ENCODE measurements at regions not wholly inside any gene's neighbourhood (a gene's known extent, or its start where the extent isn't known, plus 50 kb on each side); places are given as distances from the start of the nearest gene placed in this dataset.
"Not testable (repeated sequence)": the region's sequence is repeated elsewhere in the genome, so short reads cannot be mapped to it uniquely, and the experiment has no call there.

DNA sequence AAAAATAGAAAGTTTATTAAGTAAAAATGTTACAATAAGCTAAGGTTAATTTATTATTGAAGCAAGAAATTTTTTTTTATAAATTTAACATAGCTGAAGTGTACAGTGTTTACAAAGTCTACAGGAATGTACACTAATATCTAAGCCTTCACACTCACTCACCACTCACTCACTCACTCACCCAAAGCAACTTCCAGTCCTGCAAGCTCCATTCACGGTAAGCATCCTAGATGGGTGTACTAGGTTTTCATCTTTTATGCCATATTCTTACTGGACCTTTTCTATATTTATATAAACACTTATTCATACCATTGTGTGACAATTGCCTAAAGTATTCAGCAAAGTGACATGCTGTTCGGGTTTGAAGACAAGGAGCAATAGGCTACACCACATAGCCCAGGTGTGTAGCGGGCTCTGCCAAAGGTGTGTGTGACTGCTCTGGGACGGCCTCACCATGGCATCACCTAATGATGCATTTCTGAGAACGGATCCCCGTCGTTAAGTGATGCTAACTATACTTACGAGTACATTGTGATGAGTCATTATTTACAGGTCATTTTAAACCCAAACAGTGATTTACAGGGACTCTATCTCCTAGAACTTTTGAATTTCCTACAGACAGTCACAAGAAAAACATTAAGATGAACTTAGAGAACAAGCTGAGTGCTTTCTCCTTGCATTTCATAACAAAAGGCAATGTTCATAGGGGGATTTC lies 76.3 kb upstream of the ID2 start:
- no peak for DNase-seq (ENCODE audit: low read depth)

DNA sequence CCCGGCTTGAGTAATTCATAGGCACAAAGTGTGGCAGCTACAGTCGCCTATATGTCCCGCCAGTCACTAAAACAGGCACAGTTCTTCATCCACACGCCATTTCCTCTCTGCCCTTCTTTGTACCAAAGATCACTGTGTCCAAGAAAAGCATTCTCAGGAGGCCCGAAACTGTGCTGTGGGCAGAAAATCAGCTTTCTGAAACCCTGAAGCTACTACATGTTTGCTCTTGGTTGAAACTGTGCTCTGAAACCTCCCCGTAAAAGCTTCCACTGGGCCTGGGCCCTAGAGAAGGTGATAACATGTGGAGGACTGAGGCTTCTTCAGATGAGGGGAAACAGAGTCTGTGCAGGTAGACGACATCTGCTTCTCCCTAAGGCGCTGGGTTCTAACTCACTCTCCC lies 75.6 kb upstream of the ID2 start:
- no peak for DNase-seq (ENCODE audit: low read depth)

GRCh38 chr2:8606649-8607550 lies 75.0 kb upstream of the ID2 start:
- no peak for DNase-seq (ENCODE audit: low read depth)

DNA sequence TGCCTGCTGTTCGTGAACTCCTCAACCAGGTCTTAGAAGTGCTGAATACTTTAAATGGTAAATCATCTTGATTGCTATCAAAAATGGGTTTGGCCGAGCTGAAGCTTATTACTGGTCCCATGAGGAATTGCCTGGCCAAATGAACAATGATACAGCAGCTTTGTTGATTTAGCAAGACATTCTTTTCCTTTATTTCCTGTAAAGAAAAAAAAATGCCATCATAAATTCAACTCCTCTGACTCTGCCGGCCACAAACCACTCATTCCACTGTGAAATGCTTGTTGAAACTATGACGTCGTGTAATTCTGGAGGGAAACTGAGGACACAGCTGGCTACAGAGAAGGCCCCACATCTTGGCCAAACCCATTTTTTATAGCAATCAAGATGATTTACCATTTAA lies 74.2 kb upstream of the ID2 start:
- DNase-seq (ENCODE audit: low read depth): no peak

- no peak for DNase-seq (ENCODE audit: low read depth)
Measured at GRCh38 chr2:8608411-8608954, 73.4 kb upstream of the ID2 start.

DNA sequence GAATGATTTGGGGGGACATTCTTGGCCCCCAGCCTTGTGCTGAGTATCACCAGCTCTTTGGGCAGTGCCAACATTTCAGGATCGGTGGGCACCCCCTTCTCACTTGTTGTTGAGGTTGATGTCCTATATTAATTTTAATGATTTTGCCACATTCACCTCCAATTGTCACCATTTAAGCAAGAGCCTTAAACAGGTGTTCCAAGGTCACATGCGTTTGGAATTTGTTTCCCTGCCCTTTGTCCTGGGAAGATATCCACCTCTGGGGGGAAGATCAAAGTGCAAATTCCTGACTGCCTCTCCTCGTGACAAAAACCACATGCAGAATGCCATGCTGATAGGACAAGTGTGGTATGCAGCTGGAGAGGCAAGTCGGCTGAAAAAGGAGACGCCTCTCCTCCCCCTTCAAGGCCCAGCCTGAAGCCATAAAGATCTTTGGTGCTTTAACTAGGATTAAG lies 72.5 kb upstream of the ID2 start:
- no peak for DNase-seq (ENCODE audit: low read depth)

DNA sequence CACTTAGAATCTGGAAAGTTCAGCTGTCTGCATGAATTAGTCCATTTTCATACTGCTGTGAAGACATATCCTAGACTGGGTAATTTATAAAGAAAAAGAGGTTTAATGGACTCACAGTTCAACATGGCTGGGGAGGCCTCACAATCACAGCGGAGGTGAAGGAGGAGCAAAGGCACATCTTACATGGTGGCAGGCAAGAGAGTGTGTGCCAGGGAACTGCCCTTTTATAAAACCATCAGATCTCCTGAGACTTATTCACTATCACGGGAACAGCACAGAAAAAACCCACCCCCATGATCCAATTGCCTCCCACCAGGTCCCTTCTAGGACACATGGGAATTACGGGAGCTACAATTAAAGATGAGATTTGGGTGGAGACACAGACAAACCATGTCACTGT lies 71.1 kb upstream of the ID2 start:
- not testable (repeated sequence) for DNase-seq (ENCODE audit: low read depth)

DNA sequence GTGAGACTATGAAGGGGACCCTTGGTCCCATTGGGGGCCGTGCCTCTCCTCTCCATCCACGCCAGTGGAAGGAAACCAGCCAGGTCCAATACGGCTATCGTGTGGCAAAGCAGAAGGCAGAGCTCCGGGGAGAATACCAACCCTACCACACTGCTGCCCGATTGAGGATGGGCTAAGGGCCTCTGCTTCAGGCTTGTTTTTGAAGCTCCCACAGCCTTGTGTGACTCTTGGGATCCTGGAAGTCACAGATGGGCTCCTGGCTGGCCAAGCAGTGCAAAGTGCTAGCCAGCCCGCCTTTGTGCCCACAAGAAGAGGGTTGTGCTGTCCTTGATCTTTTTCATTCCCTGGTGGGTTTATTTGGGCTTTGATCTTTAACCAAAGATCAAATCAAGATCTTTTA lies 70.6 kb upstream of the ID2 start:
- no peak for DNase-seq (ENCODE audit: low read depth)

- DNase-seq (ENCODE audit: low read depth): no peak
Measured at GRCh38 chr2:8611700-8612099, 70.2 kb upstream of the ID2 start.

DNA sequence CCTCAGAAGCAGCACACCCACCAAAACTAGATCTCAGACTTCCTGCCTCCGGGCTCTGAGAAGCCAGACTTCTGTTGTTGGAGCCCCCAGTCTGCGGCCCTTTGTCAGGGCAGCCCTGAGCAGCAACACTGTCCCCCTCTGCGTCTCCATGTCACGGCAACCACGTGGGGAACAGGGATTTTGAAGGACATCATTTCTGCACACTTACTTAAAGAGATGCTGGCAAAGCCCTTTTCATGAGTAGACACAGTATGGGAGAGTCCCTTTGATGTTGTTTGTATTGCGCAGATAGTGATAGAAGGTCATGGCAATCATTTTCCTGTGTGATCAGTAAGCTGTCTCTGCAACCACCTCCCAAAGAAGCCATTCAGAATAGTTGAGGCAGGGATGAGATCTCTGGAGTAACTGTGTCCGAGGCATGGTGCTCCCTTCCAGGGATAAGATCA lies 69.1 kb upstream of the ID2 start:
- DNase-seq (ENCODE audit: low read depth): no peak

DNA sequence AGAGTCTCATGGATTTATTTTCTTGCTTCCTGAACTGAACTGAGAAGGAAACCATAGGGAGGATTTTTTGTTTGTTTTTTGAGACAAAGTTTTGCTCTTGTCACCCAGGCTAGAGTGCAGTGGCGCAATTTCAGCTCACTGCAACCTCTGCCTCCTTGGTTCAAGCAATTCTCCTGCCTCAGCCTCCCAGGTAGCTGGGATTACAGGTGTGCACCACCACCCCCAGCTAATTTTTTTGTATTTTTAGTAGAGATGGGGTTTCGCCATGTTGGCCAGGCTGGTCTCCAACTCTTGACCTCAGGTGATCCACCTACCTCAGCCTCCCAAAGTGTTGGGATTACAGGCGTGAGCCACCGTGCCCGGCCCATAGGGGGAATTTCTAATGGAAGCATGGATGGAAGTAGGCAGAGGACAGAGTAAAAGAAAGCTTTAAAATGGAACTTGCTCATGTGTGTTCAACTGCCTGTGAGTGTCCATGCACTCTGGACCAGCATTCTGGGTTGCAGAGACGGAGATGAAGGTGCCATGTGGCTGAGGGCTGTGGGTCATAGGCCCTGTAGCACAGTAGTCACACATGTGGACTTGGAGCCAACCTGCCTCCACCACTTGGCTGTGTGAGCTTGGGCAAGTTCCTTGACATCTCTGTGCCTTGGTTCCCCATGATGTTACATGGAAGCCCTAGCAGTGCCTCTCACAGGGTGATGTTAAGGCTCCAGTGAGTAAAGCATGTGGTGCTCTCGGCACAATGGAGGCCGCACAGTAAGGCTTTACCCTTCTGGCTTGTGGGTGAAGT lies 68.5 kb upstream of the ID2 start:
- not testable (repeated sequence) for DNase-seq (ENCODE audit: low read depth)

DNA sequence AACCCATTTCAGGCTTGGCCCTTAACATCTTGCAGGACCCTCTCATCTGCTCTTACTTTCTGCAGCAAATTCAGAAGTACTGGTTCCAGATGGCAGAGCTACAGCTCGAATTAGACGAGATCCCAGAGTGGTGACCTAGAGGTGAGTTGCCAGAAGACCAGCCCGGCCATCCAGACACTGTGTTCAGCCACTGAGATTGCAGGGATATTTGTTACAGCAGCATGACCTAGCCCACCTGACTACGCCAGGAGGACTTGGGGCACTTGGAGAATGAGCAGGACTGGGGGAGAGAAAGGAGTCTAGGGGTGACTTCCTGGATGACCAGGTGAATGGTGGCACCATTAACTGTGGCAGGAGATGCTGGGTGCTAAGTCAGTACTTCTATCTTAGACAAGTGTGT lies 67.2 kb upstream of the ID2 start:
- DNase-seq (ENCODE audit: low read depth): no peak

DNA sequence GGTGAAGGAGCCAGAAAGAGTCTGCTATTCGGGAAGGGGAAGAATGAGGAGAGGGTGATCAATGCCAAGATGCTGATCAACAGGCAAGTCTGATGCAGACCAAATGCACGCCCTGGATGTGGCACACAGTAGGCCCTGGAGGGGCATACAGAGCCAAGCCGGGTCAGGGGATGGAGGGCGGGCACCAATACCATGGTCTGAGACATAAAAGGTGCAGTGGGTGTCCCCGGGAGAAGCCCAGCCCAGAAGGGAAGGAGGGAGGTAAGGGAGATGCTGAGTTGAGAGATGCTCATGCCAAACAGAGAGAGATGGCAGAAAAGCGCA lies 66.6 kb upstream of the ID2 start:
- DNase-seq (ENCODE audit: low read depth): no peak

DNA sequence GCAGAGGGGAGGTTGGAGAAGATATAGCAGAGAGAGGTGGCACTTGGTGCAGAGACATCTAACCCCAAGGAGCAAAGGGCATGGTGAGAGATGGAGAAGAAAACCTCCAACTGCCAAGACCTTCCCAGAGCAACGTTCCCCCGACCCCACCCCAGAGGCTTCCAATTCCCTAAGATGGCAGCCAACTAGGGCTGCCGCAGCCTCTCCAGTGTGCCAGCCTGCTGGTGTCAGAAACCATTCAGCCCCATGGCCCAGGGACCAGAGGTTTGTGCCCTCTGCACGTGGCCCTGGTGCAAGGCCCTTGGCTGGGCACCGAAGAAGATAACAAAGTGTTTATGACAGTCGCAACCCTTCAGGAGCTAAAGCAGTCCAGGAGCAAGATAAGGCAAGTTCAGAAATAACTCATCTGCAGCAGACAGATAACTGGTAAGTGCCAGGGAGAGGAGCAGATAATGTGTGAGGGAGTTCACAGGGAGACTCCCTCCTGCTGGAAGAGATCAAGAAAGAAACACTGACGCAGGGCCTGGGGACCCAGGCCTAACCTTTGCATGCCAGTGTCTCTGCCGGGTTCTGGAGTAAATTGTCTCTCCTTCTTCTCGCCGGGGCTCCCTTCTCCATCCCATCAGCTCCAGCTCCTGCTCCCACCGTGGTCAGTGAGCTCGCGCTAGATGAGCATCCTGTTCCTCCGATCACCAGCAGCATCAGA lies 66.1 kb upstream of the ID2 start:
- DNase-seq (ENCODE audit: low read depth): no peak

GRCh38 chr2:8617048-8617447 lies 64.8 kb upstream of the ID2 start:
- DNase-seq (ENCODE audit: low read depth): no peak

DNA sequence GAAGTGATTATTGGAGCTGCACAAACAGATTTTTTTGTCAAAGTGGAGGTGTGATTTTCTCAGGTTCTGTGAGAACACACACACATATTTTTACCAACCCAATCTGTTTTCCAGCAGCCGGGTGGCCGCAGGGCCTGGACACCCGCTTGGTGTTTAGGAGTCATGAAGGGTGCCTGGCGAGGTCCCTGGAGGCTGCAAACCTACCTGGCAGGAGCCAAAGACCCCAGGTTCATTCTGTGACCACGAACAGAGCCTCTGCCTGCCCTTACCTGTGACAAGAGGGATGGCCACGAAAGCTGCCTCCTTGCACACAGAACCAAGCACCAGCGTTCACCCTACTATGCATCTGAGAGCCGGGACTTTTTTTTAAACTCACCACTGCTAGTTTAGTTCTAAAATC lies 64.3 kb upstream of the ID2 start:
- DNase-seq (ENCODE audit: low read depth): no peak

DNA sequence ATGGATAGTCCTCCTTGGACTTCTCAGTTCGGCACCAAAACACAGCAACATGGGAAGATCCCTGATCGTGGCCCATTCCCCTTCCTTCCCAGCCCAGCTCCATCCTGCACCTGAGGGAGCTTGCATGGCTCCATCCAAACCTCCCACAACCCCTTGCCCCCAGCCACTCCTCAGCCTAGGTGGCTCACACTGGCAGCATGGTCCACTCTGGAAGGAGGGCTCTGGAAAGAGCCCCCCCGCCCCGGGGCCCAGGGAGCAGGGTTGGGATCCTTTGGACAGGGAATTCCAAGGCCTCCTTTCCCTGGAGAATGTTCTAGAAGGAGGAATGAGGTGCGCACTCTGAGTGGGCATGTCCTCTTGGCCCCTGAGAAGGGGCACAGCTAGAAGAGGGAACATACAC lies 62.8 kb upstream of the ID2 start:
- no peak for DNase-seq (ENCODE audit: low read depth)

DNA sequence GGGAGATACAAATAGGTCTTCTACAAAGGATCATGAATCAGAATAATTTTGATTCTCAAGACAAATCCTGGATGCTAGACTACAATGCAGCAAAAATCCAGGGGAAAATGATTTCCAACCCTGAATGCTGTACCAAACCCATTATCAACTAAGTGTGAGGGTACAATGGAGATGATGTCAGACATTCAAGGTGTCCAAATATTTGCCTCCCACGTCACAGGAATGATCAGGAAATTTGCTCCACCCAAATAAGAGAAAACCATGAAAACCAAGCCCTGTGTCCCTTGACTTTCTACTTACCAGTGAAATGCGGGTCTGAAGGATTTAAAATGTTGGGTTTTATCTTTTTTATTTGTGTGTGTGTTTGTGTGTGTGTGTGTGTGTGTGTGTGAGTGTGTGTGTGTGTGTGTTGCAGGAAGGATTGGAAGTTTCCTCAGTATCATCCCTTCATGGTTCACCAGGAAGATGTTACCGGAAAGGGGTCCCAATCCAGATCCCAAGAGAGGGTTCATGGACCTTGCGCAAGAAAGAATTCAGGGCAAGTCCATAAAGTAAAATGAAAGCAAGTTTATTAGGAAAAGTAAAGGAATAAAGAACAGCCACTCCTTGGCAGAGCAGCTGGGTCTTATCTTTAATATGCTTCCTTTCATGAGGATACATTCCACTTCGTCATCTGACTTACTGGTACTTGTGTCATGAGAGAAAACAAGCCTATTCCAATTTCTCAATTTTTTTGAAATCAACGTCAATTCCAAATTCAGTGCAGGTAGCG lies 61.1 kb upstream of the ID2 start:
- no peak for DNase-seq (ENCODE audit: low read depth)

DNA sequence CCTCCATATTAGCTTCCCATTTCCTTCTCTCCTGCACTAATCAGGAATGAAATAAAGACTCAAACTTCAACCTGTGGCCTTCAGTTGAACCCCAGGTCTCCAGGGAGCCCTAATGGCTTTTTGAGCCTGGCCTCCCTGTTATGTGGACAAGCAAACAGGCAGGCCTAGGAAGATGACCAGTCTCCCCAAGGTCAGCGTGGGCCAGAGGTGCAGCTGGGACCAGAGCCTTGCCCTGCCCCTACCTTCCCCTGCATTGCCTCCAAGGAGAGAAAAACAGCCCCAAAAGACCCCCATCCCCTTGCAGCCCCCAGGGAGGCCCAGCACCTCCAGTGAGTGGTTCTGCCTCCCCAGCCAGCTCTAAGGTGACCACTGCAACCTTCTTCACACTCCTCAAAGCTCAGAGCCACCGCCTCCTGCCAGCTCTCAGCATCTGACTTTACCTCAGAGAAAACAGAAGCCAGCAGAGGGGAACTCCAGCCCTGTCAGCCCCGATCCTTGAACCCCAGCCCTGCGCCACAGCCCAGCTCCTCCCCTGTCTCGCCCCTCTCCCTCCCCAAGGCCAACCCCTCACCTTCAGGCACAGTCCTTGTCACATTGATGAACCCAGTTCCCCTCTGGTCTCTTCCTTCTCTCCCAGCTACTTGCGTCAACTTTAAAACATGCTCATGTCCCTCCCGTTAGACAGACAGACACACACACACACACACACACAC lies 59.5 kb upstream of the ID2 start:
- no peak for DNase-seq (ENCODE audit: low read depth)

DNA sequence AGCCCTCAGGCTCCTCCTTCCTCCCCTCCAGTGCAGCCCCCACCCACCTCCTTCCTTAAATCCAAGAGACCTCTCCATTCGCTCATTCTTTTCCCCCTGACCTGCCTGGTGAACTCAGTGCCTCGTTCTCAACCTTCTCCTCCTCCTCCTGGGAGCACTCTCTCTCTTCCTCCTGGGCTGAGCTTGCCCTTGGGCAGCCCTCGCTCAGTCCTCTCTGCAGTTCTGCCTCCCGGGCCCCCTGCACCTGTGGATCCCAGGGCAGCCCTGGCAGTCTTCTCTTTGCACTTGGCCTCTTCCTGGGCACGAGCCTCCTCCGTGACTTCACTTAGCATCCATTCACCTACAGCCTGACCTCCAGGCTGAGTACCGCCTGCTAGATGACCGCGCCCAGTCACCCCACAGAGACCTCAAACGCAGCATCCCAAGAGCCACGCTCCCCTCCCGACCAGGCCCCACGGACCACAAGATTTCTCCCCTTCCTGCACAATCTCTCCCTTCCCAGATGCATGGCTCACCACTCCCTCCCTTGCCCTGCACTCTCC lies 58.9 kb upstream of the ID2 start:
- DNase-seq (ENCODE audit: low read depth): no peak

Measured in activated T-cell treated with anti-CD3 and anti-CD28 coated beads for 1 hour (primary cell).